ENCODE measurements at regions not wholly inside any gene's neighbourhood (a gene's known extent, or its start where the extent isn't known, plus 50 kb on each side); places are given as distances from the start of the nearest gene placed in this dataset.

GRCh38 chr7:138204982-138205298 is 128.7 kb downstream of the AKR1D1 start:
- Histone ChIP-seq H3K27me3 (no peaks in the 10 kb centered on the region), H3K36me3 (no peaks in the 10 kb centered on the region), H3K27ac (no peak overlapping the region), H3K9me3 (no peaks in the 10 kb centered on the region), H3K4me3 (no peak overlapping the region), H3K4me1 (no peaks in the 10 kb centered on the region)
- TF ChIP-seq POLR2A (IDR thresholded peaks at IDR 0.05) (no peak), CTCF (IDR thresholded peaks at IDR 0.05 in 4 of 5, conservative IDR thresholded peaks at IDR 0.05 in 1 of 5) (no peak)
- in situ Hi-C loops (cut with MboI; ENCODE audit: low sequenced_read_pairs in 4 of 4): no loop called here
- ATAC-seq (no peak), DNase-seq (no peak)
- intact Hi-C loops (cut with DNase I; ENCODE audit: low total_unique reads): no loop called here

GRCh38 chr7:138205614-138206150 is 129.4 kb downstream of the AKR1D1 start:
- no peak overlapping the region for H3K4me3 ChIP-seq
- no peak overlapping the region for H3K27ac ChIP-seq
- TF ChIP-seq POLR2A (IDR thresholded peaks at IDR 0.05): no peak
- TF ChIP-seq CTCF (IDR thresholded peaks at IDR 0.05 in 4 of 5, conservative IDR thresholded peaks at IDR 0.05 in 1 of 5): no peak
- H3K27me3 ChIP-seq: no peaks in the 10 kb centered on the region
- no peaks in the 10 kb centered on the region for H3K36me3 ChIP-seq
- in situ Hi-C loops (cut with MboI; ENCODE audit: low sequenced_read_pairs in 4 of 4) (no loop called here), intact Hi-C loops (cut with DNase I; ENCODE audit: low total_unique reads) (no loop called here)
- no peak for ATAC-seq
- H3K9me3 ChIP-seq: no peaks in the 10 kb centered on the region
- no peak for DNase-seq
- H3K4me1 ChIP-seq: no peaks in the 10 kb centered on the region

- H3K4me1 ChIP-seq: no peaks in the 10 kb centered on the region
- no peaks in the 10 kb centered on the region for H3K36me3 ChIP-seq
- in situ Hi-C loops (cut with MboI; ENCODE audit: low sequenced_read_pairs in 4 of 4): no loop called here
- intact Hi-C loops (cut with DNase I; ENCODE audit: low total_unique reads): no loop called here
- no peaks in the 10 kb centered on the region for H3K27me3 ChIP-seq
- H3K9me3 ChIP-seq: no peaks in the 10 kb centered on the region
- no peak overlapping the region for H3K27ac ChIP-seq
- no peak for ATAC-seq
- H3K4me3 ChIP-seq: no peak overlapping the region
- no peak for TF ChIP-seq CTCF (IDR thresholded peaks at IDR 0.05 in 4 of 5, conservative IDR thresholded peaks at IDR 0.05 in 1 of 5)
- TF ChIP-seq POLR2A (IDR thresholded peaks at IDR 0.05): no peak
- DNase-seq: no peak
Observed at GRCh38 chr7:138207555-138207971, 131.3 kb downstream of the AKR1D1 start.

GRCh38 chr7:138208142-138208570 is 131.9 kb downstream of the AKR1D1 start:
- DNase-seq: no peak
- Histone ChIP-seq H3K36me3 (no peaks in the 10 kb centered on the region), H3K9me3 (no peaks in the 10 kb centered on the region), H3K4me1 (no peaks in the 10 kb centered on the region), H3K27me3 (no peaks in the 10 kb centered on the region), H3K4me3 (no peak overlapping the region), H3K27ac (no peak overlapping the region)
- in situ Hi-C loops (cut with MboI; ENCODE audit: low sequenced_read_pairs in 4 of 4): no loop called here
- no peak for ATAC-seq
- intact Hi-C loops (cut with DNase I; ENCODE audit: low total_unique reads): no loop called here
- TF ChIP-seq CTCF (IDR thresholded peaks at IDR 0.05 in 4 of 5, conservative IDR thresholded peaks at IDR 0.05 in 1 of 5) (no peak), POLR2A (IDR thresholded peaks at IDR 0.05) (no peak)

GRCh38 chr7:138208864-138209263 is 132.6 kb downstream of the AKR1D1 start:
- intact Hi-C loops (cut with DNase I; ENCODE audit: low total_unique reads) (no loop called here), in situ Hi-C loops (cut with MboI; ENCODE audit: low sequenced_read_pairs in 4 of 4) (no loop called here)
- no peak overlapping the region for H3K27ac ChIP-seq
- H3K9me3 ChIP-seq: no peaks in the 10 kb centered on the region
- ATAC-seq: no peak
- TF ChIP-seq POLR2A (IDR thresholded peaks at IDR 0.05): no peak
- TF ChIP-seq CTCF (IDR thresholded peaks at IDR 0.05 in 4 of 5, conservative IDR thresholded peaks at IDR 0.05 in 1 of 5): no peak
- H3K4me3 ChIP-seq: no peak overlapping the region
- no peaks in the 10 kb centered on the region for H3K4me1 ChIP-seq
- H3K36me3 ChIP-seq: no peaks in the 10 kb centered on the region
- no peak for DNase-seq
- no peaks in the 10 kb centered on the region for H3K27me3 ChIP-seq
